NCI-H748 treated with DMSO at 0.1 percent for 48 hours (cell line): ENCODE measurements at regions not wholly inside any gene's neighbourhood (a gene's known extent, or its start where the extent isn't known, plus 50 kb on each side); places are given as distances from the start of the nearest gene placed in this dataset.
"Not testable (repeated sequence)": the region's sequence is repeated elsewhere in the genome, so short reads cannot be mapped to it uniquely, and the experiment has no call there.

ENCODE experiments used
- DNase-seq: peaks from one replicate; lab custom pipeline; 2025; lab: John Stamatoyannopoulos, UW

GRCh38 chr6:10128721-10129120, 286.2 kb downstream of the TFAP2A start:
- DNase-seq, result no peak

DNA sequence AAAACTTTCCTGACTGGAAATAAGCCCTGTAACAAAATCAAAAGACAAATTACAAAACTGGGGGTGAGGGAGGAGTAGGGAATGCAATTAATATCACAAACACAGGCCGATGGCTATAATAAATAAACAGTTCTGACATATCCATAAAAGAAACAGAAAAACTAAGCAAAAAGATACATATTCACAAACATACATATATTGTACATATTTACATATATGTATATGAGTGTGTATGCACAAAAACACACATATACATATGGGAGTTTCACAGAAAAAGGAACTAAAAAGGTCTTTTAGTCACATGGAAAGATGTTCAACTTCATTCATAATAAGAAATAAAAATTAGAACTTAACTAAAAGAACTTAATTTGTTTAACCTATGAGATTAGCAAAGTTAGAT, 292.7 kb downstream of the TFAP2A start:
- no peak for DNase-seq

DNA sequence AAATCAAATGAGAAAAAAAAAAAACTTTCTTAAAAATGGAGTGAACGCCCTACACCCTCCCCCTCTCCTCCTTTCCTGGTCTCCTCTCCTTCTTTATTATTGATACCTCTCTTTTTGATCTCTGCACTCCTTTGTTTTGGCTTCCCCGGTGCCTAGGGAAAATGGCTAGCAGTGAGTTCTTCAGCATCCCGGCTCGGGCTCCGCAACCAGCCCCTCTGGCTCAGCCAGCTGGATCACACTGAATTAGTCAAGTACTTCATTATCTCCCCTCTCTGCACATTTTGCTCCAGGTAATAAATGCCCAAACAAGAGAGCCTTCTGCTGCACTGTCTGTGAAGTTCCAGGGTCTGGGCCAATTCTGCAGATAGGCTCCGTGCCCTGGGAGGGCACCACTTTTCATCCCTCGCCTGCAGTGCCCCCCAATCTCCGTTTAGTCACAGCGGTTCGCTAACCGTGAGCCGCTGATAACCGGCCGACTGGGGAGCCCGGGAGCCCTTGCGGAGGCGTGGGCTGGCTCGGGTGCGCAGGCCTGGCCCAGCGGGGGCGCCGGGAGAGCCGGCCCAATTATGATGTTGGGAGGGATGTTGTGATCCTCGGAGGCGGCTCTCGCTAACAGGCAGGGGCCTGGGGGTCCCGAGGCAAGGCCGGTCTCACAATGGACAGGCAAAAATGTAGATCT, 301.9 kb downstream of the TFAP2A start:
- no peak for DNase-seq

GRCh38 chr6:10111975-10112374, 302.9 kb downstream of the TFAP2A start:
- DNase-seq, result no peak

- no peak for DNase-seq
Observed at GRCh38 chr6:10101551-10102252, 313.2 kb downstream of the TFAP2A start.

DNA sequence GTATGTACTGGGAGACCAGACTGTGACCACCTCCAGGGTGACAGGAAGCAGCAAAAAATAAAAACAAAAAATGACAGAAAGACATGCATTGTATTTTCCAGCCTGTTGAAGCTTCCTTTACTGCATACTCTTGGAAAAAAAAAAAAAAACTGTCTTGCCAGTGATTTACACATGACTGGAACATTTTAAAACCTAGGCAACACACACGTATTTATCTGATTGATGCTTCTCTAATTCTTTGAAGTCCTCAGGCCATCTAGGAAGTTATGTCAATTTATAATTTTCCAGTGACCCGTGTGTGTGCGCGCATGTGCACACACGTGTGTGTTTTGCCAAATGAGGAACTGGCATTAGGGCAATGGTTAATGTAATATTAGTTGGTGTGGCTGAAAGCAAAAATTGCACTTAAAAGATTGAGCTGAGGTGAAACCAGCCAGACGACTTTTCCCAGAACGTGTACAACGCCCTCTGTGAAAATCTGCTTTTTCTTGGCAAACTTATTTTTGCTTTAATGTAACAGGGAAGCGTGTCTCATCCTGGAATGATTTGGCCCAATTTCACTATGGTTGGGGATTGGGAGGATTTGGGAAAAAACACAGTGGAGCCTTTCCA, 315.2 kb downstream of the TFAP2A start:
- no peak for DNase-seq

DNA sequence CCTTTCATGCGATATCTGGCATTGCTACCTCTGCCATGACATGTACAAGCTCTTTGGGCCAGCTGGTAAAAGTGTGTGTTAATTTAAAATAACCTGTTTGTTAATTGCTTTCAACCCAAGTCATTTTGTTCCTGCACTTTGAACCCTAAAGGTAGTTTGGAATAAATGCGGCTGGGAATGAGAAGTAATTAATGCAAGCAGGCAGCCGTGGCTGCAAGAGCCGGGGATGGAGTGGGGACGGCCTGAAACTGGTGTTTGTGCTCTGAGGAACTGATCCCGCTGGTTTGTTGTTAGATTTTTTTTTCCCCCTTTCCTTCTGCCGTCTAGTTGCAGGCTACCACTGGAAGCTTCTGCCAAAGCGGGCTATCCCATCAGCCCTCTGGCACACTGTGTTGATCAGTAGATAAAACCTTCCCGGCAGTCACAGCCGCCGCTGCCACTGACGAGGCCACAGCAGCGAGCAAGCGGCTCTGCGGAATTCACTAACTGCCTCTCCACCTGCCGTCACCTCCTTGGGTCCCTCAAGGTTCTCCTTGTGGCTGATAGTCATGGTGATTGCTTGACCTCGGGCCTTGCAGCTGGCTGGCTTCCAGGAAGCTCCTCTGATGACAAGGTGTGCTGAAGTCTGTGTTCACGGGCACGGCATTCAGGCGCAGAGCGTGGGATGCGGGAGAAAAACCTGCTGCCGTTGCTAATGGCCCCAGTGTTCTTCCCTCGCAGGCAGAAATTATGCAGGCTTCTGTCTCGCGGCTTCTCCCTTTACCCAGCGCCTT, 315.9 kb downstream of the TFAP2A start:
- peak; percentile 88 for DNase-seq

GRCh38 chr6:10093282-10093681, 321.6 kb downstream of the TFAP2A start:
- DNase-seq, result no peak

- DNase-seq, result no peak
Observed at GRCh38 chr6:10084111-10084986, 330.5 kb downstream of the TFAP2A start.

DNA sequence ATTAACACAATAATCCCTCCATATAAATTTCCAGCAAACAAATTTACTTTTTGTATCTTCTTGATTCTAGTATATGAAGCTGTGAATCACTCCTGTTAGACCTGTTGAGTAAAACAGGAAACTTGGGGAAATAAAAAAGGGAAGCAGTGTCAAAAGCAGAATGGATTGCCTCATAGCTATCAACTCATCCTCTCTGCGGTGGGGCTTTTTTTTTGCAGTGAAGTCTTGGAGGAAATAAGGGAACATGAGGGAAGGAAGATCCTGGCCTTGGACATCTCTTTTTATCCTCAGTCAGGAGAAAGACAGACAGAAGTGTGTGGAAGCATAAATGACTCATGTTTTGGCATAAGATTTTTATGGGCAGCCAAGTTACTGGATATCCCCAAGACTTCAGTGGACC, 332.5 kb downstream of the TFAP2A start:
- no peak for DNase-seq

- no peak for DNase-seq
Observed at GRCh38 chr6:10081957-10082356, 332.9 kb downstream of the TFAP2A start.

- no peak for DNase-seq
Observed at GRCh38 chr6:10081075-10081474, 333.8 kb downstream of the TFAP2A start.

DNA sequence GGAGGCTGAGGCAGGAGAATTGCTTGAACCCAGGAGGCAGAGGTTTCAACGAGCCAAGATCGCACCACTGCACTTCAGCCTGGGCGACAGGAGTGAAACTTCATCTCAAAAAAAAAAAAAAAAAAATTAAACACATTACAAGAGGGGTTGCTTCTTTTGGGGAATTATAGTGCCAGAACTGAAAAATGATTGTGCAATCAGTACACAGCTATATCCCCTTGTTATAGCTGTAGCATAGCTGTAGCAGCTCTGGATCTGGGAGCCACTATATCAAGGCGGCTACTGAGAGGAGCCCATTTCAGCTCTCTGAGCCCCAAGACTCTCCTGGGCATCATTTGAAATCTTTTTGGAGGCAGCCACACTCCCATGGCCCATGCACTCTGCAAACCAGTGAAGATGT, 334.3 kb downstream of the TFAP2A start:
- DNase-seq, result no peak

GRCh38 chr6:10078581-10078980, 336.3 kb downstream of the TFAP2A start:
- no peak for DNase-seq

DNA sequence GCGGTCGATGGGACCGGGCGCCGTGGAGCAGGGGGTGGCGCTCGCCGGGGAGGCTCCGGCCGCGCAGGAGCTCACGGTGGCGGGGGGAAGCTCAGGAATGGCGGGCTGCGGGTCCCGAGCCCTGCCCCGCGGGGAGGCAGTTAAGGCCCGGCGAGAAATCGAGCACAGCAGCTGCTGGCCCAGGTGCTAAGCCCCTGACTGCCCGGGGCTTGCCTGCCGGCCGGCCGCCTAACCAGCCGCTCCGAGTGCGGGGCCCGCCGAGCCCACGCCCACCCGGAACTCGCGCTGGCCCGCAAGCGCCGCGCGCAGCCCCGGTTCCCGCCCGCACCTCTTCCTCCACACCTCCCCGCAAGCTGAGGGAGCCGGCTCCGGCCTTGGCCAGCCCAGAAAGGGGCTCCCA, 340.1 kb downstream of the TFAP2A start:
- not testable (repeated sequence) for DNase-seq

- DNase-seq, result no peak
Observed at GRCh38 chr6:10073341-10073740, 341.5 kb downstream of the TFAP2A start.

- no peak for DNase-seq
Observed at GRCh38 chr6:10071631-10072220, 343.1 kb downstream of the TFAP2A start.

DNA sequence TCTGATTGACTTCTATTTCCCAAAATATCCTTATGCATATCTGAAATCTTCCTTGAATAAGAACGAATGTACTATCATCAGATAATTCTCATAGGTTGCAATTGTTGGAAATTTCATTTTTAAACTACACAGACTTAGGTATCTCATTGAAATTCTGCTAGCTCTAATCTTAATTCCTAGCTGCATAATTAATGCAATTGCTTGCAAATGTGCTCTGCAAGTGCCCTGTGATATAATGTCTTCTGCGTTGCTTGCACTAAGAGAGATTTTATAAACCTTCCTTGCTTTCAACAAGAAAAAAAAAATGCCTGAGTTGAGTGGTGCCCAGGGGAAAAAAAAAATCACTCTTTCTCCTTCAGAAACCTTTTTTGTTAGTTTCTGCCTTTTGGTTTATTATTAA, 354.9 kb downstream of the TFAP2A start:
- no peak for DNase-seq

DNA sequence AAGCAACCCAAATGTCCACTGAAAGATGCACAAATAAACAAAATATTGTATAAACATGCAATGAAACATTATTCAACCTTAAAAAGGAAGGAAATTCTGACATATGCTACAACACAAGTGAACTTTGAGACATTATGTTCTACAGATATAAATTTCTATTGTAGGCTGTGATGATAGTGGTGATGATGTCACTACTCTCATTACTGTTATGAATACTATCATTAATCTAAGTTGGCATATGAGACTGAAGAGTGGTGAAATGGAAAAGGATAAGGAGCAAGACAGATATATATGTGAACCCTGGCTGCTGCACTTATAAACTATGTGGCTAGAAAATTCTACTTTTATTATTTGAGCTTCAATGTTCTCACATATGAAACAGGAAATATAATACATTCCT, 360.2 kb downstream of the TFAP2A start:
- no peak for DNase-seq

DNA sequence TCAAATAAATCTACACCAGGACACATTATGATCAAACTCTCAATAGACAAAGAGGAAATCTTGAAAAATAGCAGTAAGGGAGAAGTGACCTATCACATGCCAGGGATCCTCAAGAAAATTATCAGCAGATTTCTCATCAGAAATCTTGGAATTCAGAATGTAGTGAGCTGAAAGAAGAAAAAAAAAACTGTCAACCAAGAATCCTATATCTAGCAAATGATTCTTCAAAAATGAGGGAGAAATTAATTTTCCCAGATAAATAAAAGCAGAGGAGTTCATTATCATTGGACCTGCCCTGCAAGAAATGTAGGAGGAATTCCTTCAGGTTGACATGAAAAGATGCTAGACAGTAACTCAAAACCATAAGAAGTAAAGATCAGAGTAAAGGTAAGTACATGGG, 363.6 kb downstream of the TFAP2A start:
- DNase-seq, result no peak
